ENCODE measurements at regions not wholly inside any gene's neighbourhood (a gene's known extent, or its start where the extent isn't known, plus 50 kb on each side); places are given as distances from the start of the nearest gene placed in this dataset.
A peak's percentile ranks its signal among the peaks of the same experiment; 100 is the strongest.

GRCh38 chr1:208803011-208803811 is 559.0 kb upstream of the PLXNA2 start:
- peak; percentile 61 for DNase-seq

GRCh38 chr1:208807446-208808127 is 563.4 kb upstream of the PLXNA2 start:
- no peak for DNase-seq

- DNase-seq, result no peak
These were observed 564.1 kb upstream of the PLXNA2 start for GRCh38 chr1:208808301-208808700.

- DNase-seq, result no peak
These were observed 565.7 kb upstream of the PLXNA2 start for GRCh38 chr1:208809876-208810275.

- DNase-seq, result no peak
These were observed 574.7 kb upstream of the PLXNA2 start for GRCh38 chr1:208818770-208819445.

GRCh38 chr1:208820580-208821212 is 576.5 kb upstream of the PLXNA2 start:
- no peak for DNase-seq

GRCh38 chr1:208821939-208822338 is 577.8 kb upstream of the PLXNA2 start:
- no peak for DNase-seq

- no peak for DNase-seq
These were observed 581.1 kb upstream of the PLXNA2 start for GRCh38 chr1:208825300-208825699.

- no peak for DNase-seq
These were observed 585.4 kb upstream of the PLXNA2 start for GRCh38 chr1:208829595-208829994.

GRCh38 chr1:208834381-208835096 is 590.4 kb upstream of the PLXNA2 start:
- no peak for DNase-seq

GRCh38 chr1:208835097-208835463 is 590.9 kb upstream of the PLXNA2 start:
- no peak for DNase-seq

GRCh38 chr1:208835781-208836180 is 591.6 kb upstream of the PLXNA2 start:
- DNase-seq, result no peak

GRCh38 chr1:208837242-208837641 is 593.1 kb upstream of the PLXNA2 start:
- peak; percentile 70 for DNase-seq

GRCh38 chr1:208841436-208841835 is 597.3 kb upstream of the PLXNA2 start:
- DNase-seq, result no peak

GRCh38 chr1:208842451-208842850 is 598.3 kb upstream of the PLXNA2 start:
- no peak for DNase-seq

GRCh38 chr1:208844158-208844557 is 600.0 kb upstream of the PLXNA2 start:
- DNase-seq, result no peak

GRCh38 chr1:208848854-208849253 is 604.7 kb upstream of the PLXNA2 start:
- no peak for DNase-seq

- no peak for DNase-seq
These were observed 606.3 kb upstream of the PLXNA2 start for GRCh38 chr1:208850442-208850841.

- DNase-seq, result no peak
These were observed 607.2 kb upstream of the PLXNA2 start for GRCh38 chr1:208851366-208851765.

GRCh38 chr1:208852911-208853310 is 608.7 kb upstream of the PLXNA2 start:
- DNase-seq, result no peak

- DNase-seq, result no peak
These were observed 611.2 kb upstream of the PLXNA2 start for GRCh38 chr1:208855403-208855802.

GRCh38 chr1:208857465-208857864 is 613.3 kb upstream of the PLXNA2 start:
- DNase-seq, result no peak

GRCh38 chr1:208858738-208859137 is 614.6 kb upstream of the PLXNA2 start:
- no peak for DNase-seq

All from NCI-H187 treated with DMSO at 0.1 percent for 48 hours (cell line).